PC-3 (cell line): ENCODE measurements at regions not wholly inside any gene's neighbourhood (a gene's known extent, or its start where the extent isn't known, plus 50 kb on each side); places are given as distances from the start of the nearest gene placed in this dataset.

Source experiments
- ATAC-seq: fragments of 200-7000 bp; cut with Tn5 transposase; 2 replicates; pipeline ENCODE4 v1.9.1; 2020; ENCODE audit warnings: mild to moderate bottlenecking, moderate library complexity
- BruUV-seq: library from RNA; stranded (reverse); fragments of 400-500 nt; replicated peaks from 2 replicates; lab custom pipeline; 2021; lab: Mats Ljungman, UMichigan
- CTCF ChIA-PET: fragments of 300-600 bp; sonication (Branson Sonifier 250); formaldehyde crosslinking; loops from one replicate; lab custom pipeline; 2022; ENCODE audit warnings: antibody characterized with exemption; lab: Charles Lee
- POLR2A ChIA-PET: fragments of 300-600 bp; sonication (Branson Sonifier 250); formaldehyde crosslinking; loops from one replicate; lab custom pipeline; 2022; ENCODE audit warnings: antibody characterized with exemption; ENCODE audit not compliant: unreplicated experiment; lab: Charles Lee
- DNase-seq: peaks from one replicate; pipeline ENCODE4 v3.0.0-alpha.2; 2015
- H2AFZ ChIP-seq: fragments of 300-600 bp; sonication (generic); 2 replicates; pipeline ENCODE4 v1.6.0; 2016; ENCODE audit warnings: antibody characterized with exemption, low read length
- H3F3A ChIP-seq: fragments of 300-600 bp; sonication (generic); one replicate; pipeline ENCODE4 v1.6.0; 2017; ENCODE audit warnings: antibody characterized with exemption, low read length, control low read depth, mild to moderate bottlenecking; ENCODE audit not compliant: unreplicated experiment
- H3K27ac ChIP-seq: fragments of 300-600 bp; sonication (generic); 2 replicates; pipeline ENCODE4 v1.5.1; 2016; ENCODE audit warnings: mild to moderate bottlenecking, low read length
- H3K27me3 ChIP-seq: fragments of 300-600 bp; sonication (generic); 2 replicates; pipeline ENCODE4 v1.6.1; 2016; ENCODE audit warnings: low read length, mixed read lengths
- H3K36me3 ChIP-seq: fragments of 300-600 bp; sonication (generic); 2 replicates; pipeline ENCODE4 v1.6.1; 2016; ENCODE audit warnings: low read depth, mixed run types, low read length, mixed read lengths
- H3K4me1 ChIP-seq: fragments of 300-600 bp; sonication (generic); 2 replicates; pipeline ENCODE4 v1.5.1; 2016; ENCODE audit warnings: low read length; ENCODE audit not compliant: insufficient read depth
- H3K4me2 ChIP-seq: fragments of 300-600 bp; sonication (generic); 2 replicates; pipeline ENCODE4 v1.6.0; 2016; ENCODE audit warnings: low read length
- H3K4me3 ChIP-seq: fragments of 300-600 bp; sonication (generic); 2 replicates; pipeline ENCODE4 v1.5.1; 2016; ENCODE audit warnings: mild to moderate bottlenecking, low read length, mixed read lengths
- H3K79me2 ChIP-seq: fragments of 300-600 bp; sonication (generic); 2 replicates; pipeline ENCODE4 v1.6.1; 2017; ENCODE audit warnings: low read length, mixed read lengths
- H3K9ac ChIP-seq: fragments of 300-600 bp; sonication (generic); 2 replicates; pipeline ENCODE4 v1.6.0; 2016; ENCODE audit warnings: mild to moderate bottlenecking, low read length
- H3K9me2 ChIP-seq: fragments of 300-600 bp; sonication (generic); replicated peaks from 2 replicates; pipeline ENCODE4 v1.6.1; 2016; ENCODE audit warnings: mixed run types, low read length, mixed read lengths
- H3K9me3 ChIP-seq: fragments of 300-600 bp; sonication (generic); 2 replicates; pipeline ENCODE4 v1.6.1; 2016; ENCODE audit warnings: low read length, mixed read lengths
- H4K20me1 ChIP-seq: fragments of 300-600 bp; sonication (generic); 2 replicates; pipeline ENCODE4 v1.6.1; 2016; ENCODE audit warnings: low read length, mixed read lengths
- CTCF ChIP-seq: fragments of 300-600 bp; sonication (generic); conservative IDR thresholded peaks from 2 replicates; pipeline ENCODE4 v1.5.1; 2017; ENCODE audit warnings: antibody characterized with exemption, low read depth, mild to moderate bottlenecking, low read length
- EZH2 ChIP-seq: fragments of 300-600 bp; sonication (generic); IDR thresholded peaks from one replicate; pipeline ENCODE4 v1.6.1; 2017; ENCODE audit warnings: antibody characterized with exemption, mild to moderate bottlenecking, low read length; ENCODE audit not compliant: unreplicated experiment
- EZH2phosphoT487 ChIP-seq: fragments of 300-600 bp; sonication (generic); IDR thresholded peaks from 2 replicates; pipeline ENCODE4 v1.6.1; 2018; ENCODE audit warnings: mild to moderate bottlenecking, antibody characterized with exemption, low read length, borderline replicate concordance
- intact Hi-C: fragments of 100-400 bp; cut with micrococcal nuclease; formaldehyde crosslinking; loops from 2 replicates; pipeline ENCODE4 v1.9.0; 2023

DNA sequence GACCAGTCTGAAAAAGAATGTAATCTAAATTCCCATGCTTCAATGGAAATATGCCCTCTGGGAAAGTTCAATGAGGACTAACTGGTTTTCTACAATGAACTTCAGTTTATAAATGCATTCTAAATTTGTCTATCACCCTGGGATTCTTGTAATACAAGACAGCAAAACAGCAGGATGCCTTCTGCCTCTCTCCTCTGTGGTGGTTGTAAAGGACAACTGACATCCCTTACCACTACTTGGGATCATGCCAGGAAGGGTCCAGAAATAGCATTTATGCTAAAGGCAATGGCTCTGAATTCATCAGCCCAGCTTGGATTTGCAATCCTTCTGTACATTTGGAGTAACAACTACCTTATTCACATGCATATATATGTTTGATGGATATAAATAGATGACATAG lies 97.3 kb upstream of the ADAMTS16 start:
- no peak overlapping the region for H2AFZ ChIP-seq
- no peaks in the 10 kb centered on the region for H3F3A ChIP-seq
- peaks cover 76% of the 10 kb centered on the region for H3K27me3 ChIP-seq
- no peaks in the 10 kb centered on the region for H3K4me1 ChIP-seq
- H3K36me3 ChIP-seq = no peaks in the 10 kb centered on the region
- intact Hi-C loops = no loop called here
- POLR2A ChIA-PET = no interaction called here
- no peak for ATAC-seq
- no peak for DNase-seq
- no peaks in the 10 kb centered on the region for H3K9me3 ChIP-seq
- no peaks in the 10 kb centered on the region for H4K20me1 ChIP-seq
- H3K4me3 ChIP-seq = no peak overlapping the region
- H3K79me2 ChIP-seq = no peaks in the 10 kb centered on the region
- no peak overlapping the region for H3K27ac ChIP-seq
- TF ChIP-seq CTCF (no peak), EZH2 (no peak), EZH2phosphoT487 (no peak)
- CTCF ChIA-PET = no interaction called here
- no TSS peak for BruUV-seq
- no peaks in the 10 kb centered on the region for H3K9me2 ChIP-seq
- no peak overlapping the region for H3K9ac ChIP-seq
- no peak overlapping the region for H3K4me2 ChIP-seq

- Histone ChIP-seq H4K20me1 (no peaks in the 10 kb centered on the region), H3K27me3 (peaks cover 76% of the 10 kb centered on the region), H3K9ac (no peak overlapping the region), H3K79me2 (no peaks in the 10 kb centered on the region), H3K4me3 (no peak overlapping the region), H3K4me1 (no peaks in the 10 kb centered on the region), H3K4me2 (no peak overlapping the region), H3F3A (no peaks in the 10 kb centered on the region), H3K27ac (no peak overlapping the region), H3K9me2 (no peaks in the 10 kb centered on the region), H3K9me3 (no peaks in the 10 kb centered on the region), H3K36me3 (no peaks in the 10 kb centered on the region), H2AFZ (no peak overlapping the region)
- TF ChIP-seq CTCF (no peak), EZH2phosphoT487 (no peak), EZH2 (no peak)
- ATAC-seq (no peak), DNase-seq (no peak)
- intact Hi-C loops = no loop called here
- ChIA-PET POLR2A (no interaction called here), CTCF (no interaction called here)
- no TSS peak for BruUV-seq
These were observed 96.8 kb upstream of the ADAMTS16 start for GRCh38 chr5:5043346-5043745.

- Histone ChIP-seq H3K9ac (no peak overlapping the region), H4K20me1 (no peaks in the 10 kb centered on the region), H3K9me3 (no peaks in the 10 kb centered on the region), H3K27me3 (peaks cover 80% of the 10 kb centered on the region), H3K4me1 (no peaks in the 10 kb centered on the region), H2AFZ (no peak overlapping the region), H3K27ac (no peak overlapping the region), H3K79me2 (no peaks in the 10 kb centered on the region), H3F3A (no peaks in the 10 kb centered on the region), H3K4me2 (no peak overlapping the region), H3K9me2 (no peaks in the 10 kb centered on the region), H3K36me3 (no peaks in the 10 kb centered on the region), H3K4me3 (no peak overlapping the region)
- TF ChIP-seq EZH2 (no peak), EZH2phosphoT487 (no peak)
- BruUV-seq = no TSS peak
- ChIA-PET CTCF (no interaction called here), POLR2A (no interaction called here)
- no peak for DNase-seq
- intact Hi-C loops = no loop called here
- ATAC-seq = no peak
These were observed 95.8 kb upstream of the ADAMTS16 start for GRCh38 chr5:5044247-5044840.
